CD14-positive monocyte (primary cell): ENCODE measurements at regions not wholly inside any gene's neighbourhood (a gene's known extent, or its start where the extent isn't known, plus 50 kb on each side); places are given as distances from the start of the nearest gene placed in this dataset.

ENCODE experiments used
- DNase-seq, 3 donors: peaks; one replicate each; pipeline ENCODE4 v3.0.0-alpha.2; 2011 to 2022
- H2AFZ ChIP-seq: 2 replicates; pipeline ENCODE4 v1.6.0; 2012; ENCODE audit warnings: mild to moderate bottlenecking, low read depth, low read length, inconsistent platforms; ENCODE audit not compliant: insufficient read depth, poor library complexity, severe bottlenecking
- H3K27ac ChIP-seq, 2 donors: 1 replicate in 1 of 2; 2 replicates in 1 of 2; pipeline ENCODE4 v1.5.1; 2012 to 2013; ENCODE audit warnings: low read length in 2 of 2, control low read depth in 1 of 2, inconsistent platforms in 1 of 2, low read depth in 1 of 2, mild to moderate bottlenecking in 1 of 2
- H3K27me3 ChIP-seq, 2 donors: one replicate each; pipeline versions ENCODE4 v1.6.0 to v1.6.1; 2011 to 2013; ENCODE audit warnings: low read length in 2 of 2; ENCODE audit not compliant: control insufficient read depth in 2 of 2, insufficient read depth in 2 of 2
- H3K36me3 ChIP-seq, 2 donors: replicated peaks in 1 of 2; 1 replicate in 1 of 2; 2 replicates in 1 of 2; pipeline versions ENCODE4 v1.5.1 to v1.6.1; 2012 to 2013; ENCODE audit warnings: low read length in 2 of 2, control low read depth in 1 of 2, inconsistent platforms in 1 of 2, mild to moderate bottlenecking in 1 of 2; ENCODE audit not compliant: insufficient read depth in 2 of 2, control insufficient read depth in 1 of 2
- H3K4me1 ChIP-seq, 2 donors: 1 replicate in 1 of 2; 2 replicates in 1 of 2; pipeline versions ENCODE4 v1.5.1 to v1.6.1; 2012 to 2013; ENCODE audit warnings: low read length in 2 of 2, control low read depth in 1 of 2, inconsistent platforms in 1 of 2, mild to moderate bottlenecking in 1 of 2, moderate library complexity in 1 of 2; ENCODE audit not compliant: insufficient read depth in 2 of 2, control insufficient read depth in 1 of 2
- H3K4me2 ChIP-seq: replicated peaks from 2 replicates; pipeline ENCODE3; 2012; ENCODE audit warnings: low read length, moderate library complexity, mild to moderate bottlenecking; ENCODE audit not compliant: poor library complexity, severe bottlenecking; ENCODE audit errors: extremely low read depth
- H3K4me3 ChIP-seq, 3 experiments: fragments of 200-600 bp in 1 of 3; sonication (generic) in 1 of 3; replicated peaks in 1 of 3; 1 replicate in 2 of 3; 2 replicates in 1 of 3; pipeline ENCODE4 v1.5.1; 2011 to 2013; ENCODE audit warnings: low read length in 3 of 3, mild to moderate bottlenecking in 3 of 3, control low read depth in 2 of 3, low read depth in 2 of 3, inconsistent platforms in 1 of 3, moderate library complexity in 1 of 3
- H3K79me2 ChIP-seq: 2 replicates; pipeline ENCODE4 v1.6.0; 2012; ENCODE audit warnings: mild to moderate bottlenecking, control low read depth, inconsistent platforms, low read length, moderate library complexity; ENCODE audit not compliant: insufficient read depth
- H3K9ac ChIP-seq: 2 replicates; pipeline ENCODE4 v1.6.0; 2017; ENCODE audit warnings: low read length, mild to moderate bottlenecking; ENCODE audit not compliant: insufficient read depth, poor library complexity, severe bottlenecking
- H3K9me3 ChIP-seq, 2 donors: replicated peaks in 1 of 2; 1 replicate in 1 of 2; 2 replicates in 1 of 2; pipeline versions ENCODE4 v1.5.1 to v1.6.1; 2012 to 2013; ENCODE audit warnings: low read length in 2 of 2, control low read depth in 1 of 2; ENCODE audit not compliant: control insufficient read depth in 1 of 2, insufficient read depth in 1 of 2
- H4K20me1 ChIP-seq: 2 replicates; pipeline ENCODE4 v1.6.0; 2012; ENCODE audit warnings: mild to moderate bottlenecking, low read length, control low read depth, moderate library complexity; ENCODE audit not compliant: insufficient read depth
- H3K27ac Mint-ChIP-seq, 7 donors: one replicate each; pipeline ENCODE4 v1.8.0; 2020; ENCODE audit warnings: mild to moderate bottlenecking in 7 of 7, mixed read lengths in 7 of 7, moderate library complexity in 6 of 7, inconsistent platforms in 2 of 7
- H3K27me3 Mint-ChIP-seq, 3 donors: one replicate each; pipeline ENCODE4 v1.8.0; 2021 to 2022; ENCODE audit warnings: low read depth in 3 of 3, mild to moderate bottlenecking in 3 of 3, mixed read lengths in 3 of 3, moderate library complexity in 3 of 3, inconsistent platforms in 1 of 3
- H3K36me3 Mint-ChIP-seq, 2 donors: one replicate each; pipeline ENCODE4 v1.8.0; 2020; ENCODE audit warnings: mixed read lengths in 2 of 2, inconsistent platforms in 1 of 2, mild to moderate bottlenecking in 1 of 2
- H3K4me1 Mint-ChIP-seq: one replicate; pipeline ENCODE4 v1.8.0; 2020; ENCODE audit warnings: mild to moderate bottlenecking, mixed read lengths
- H3K4me3 Mint-ChIP-seq, 2 donors: one replicate each; pipeline ENCODE4 v1.8.0; 2020; ENCODE audit warnings: mild to moderate bottlenecking in 2 of 2, mixed read lengths in 2 of 2, moderate library complexity in 1 of 2
- H3K9me3 Mint-ChIP-seq, 7 donors: one replicate each; pipeline ENCODE4 v1.8.0; 2020 to 2022; ENCODE audit warnings: mixed read lengths in 7 of 7, mild to moderate bottlenecking in 6 of 7, moderate library complexity in 6 of 7, inconsistent platforms in 2 of 7
- CTCF ChIP-seq: fragments of 200-600 bp; IDR thresholded peaks from one replicate; pipeline ENCODE4 v1.8.0; 2022; ENCODE audit warnings: antibody characterized with exemption, mild to moderate bottlenecking
- WGBS: methylation state at CpG from one replicate; pipeline ENCODE4 v1.1.5; 2013; ENCODE audit warnings: missing lambda C conversion rate; ENCODE audit not compliant: insufficient coverage; 5-methylcytosine and 5-hydroxymethylcytosine counted together
- intact Hi-C, 2 donors: fragments of 100-400 bp; cut with micrococcal nuclease; formaldehyde crosslinking; loops; one replicate each; pipeline versions ENCODE4 v1.15.0 to v1.15.1; 2023

DNA sequence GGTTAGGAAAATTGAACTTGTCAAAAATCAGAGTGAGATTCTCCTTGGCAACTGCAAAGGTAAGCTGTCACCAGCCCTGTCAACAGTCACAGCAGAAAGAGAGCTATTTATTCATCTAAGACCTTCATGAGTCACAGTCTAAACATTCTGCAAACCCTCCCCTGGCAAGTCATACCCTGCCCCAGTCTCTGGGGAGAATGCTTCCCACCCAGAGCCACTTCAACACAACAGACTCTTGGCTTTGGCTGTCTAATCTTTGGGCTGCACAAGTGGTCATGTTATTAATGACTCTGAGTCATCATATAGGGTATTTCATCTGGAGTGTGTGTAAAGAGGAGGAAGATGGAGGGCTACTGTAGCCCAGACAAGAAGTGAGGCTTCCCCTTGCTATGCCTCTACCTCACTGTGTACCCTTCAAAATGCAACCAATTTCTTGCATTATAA, 153.4 kb downstream of the CCDC34 start:
- H3K36me3 Mint-ChIP-seq: no peaks in the 10 kb centered on the region
- peaks cover 0 to 4% (median 3%) of the 10 kb centered on the region in 3 donors for H3K27me3 Mint-ChIP-seq
- intact Hi-C loops: no loop called here
- no peak overlapping the region for H3K27ac ChIP-seq
- TF ChIP-seq CTCF: no peak
- H3K4me2 ChIP-seq: no peak overlapping the region
- H3K4me1 ChIP-seq: no peaks in the 10 kb centered on the region
- H3K79me2 ChIP-seq: no peaks in the 10 kb centered on the region
- H3K27me3 ChIP-seq: no peaks in the 10 kb centered on the region
- H3K9me3 Mint-ChIP-seq: peaks cover 0 to 4% (median 0%) of the 10 kb centered on the region in 7 donors
- H3K9me3 ChIP-seq: no peaks in the 10 kb centered on the region
- no peak for DNase-seq
- no peak overlapping the region for H3K4me3 ChIP-seq
- H2AFZ ChIP-seq: no peak overlapping the region
- no peak overlapping the region for H3K27ac Mint-ChIP-seq
- no peaks in the 10 kb centered on the region for H3K36me3 ChIP-seq
- no peaks in the 10 kb centered on the region for H4K20me1 ChIP-seq
- no peak overlapping the region for H3K9ac ChIP-seq
- no peaks in the 10 kb centered on the region for H3K4me1 Mint-ChIP-seq
- no peak overlapping the region for H3K4me3 Mint-ChIP-seq

DNA sequence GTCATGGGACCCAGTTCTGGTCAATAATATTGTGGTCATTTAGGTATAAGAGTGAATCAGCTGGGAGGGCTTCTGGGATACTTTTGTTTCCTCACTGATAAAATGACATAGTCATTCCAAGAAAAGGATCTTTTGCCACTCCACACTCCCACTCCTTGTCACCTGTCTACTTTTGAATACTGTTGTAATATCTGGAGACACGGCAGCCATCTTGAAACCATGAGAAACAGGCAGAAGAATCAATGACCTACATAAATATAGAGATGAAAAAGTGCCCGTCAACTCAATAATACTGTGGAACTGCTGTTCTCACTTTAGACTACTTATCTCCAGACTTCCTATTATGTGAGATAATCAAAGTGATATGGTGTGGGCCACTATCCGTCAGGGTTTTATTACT, 154.2 kb downstream of the CCDC34 start:
- H3K36me3 Mint-ChIP-seq: no peaks in the 10 kb centered on the region
- H3K9me3 Mint-ChIP-seq: peaks cover 0 to 4% (median 0%) of the 10 kb centered on the region in 7 donors
- no CpG with 5 or more reads among the region's 3 CpGs for WGBS
- Histone ChIP-seq H4K20me1 (no peaks in the 10 kb centered on the region), H3K27ac (no peak overlapping the region), H3K27me3 (no peaks in the 10 kb centered on the region), H3K4me2 (no peak overlapping the region), H3K36me3 (no peaks in the 10 kb centered on the region), H3K79me2 (no peaks in the 10 kb centered on the region), H3K4me1 (no peaks in the 10 kb centered on the region), H3K9me3 (no peaks in the 10 kb centered on the region), H3K4me3 (no peak overlapping the region), H3K9ac (no peak overlapping the region), H2AFZ (no peak overlapping the region)
- no peak overlapping the region for H3K4me3 Mint-ChIP-seq
- no peak overlapping the region for H3K27ac Mint-ChIP-seq
- H3K27me3 Mint-ChIP-seq: peaks cover 0 to 3% (median 3%) of the 10 kb centered on the region in 3 donors
- DNase-seq: no peak
- intact Hi-C loops: no loop called here
- no peaks in the 10 kb centered on the region for H3K4me1 Mint-ChIP-seq
- TF ChIP-seq CTCF: no peak
